Retinal pigment epithelial cell (primary cell): ENCODE measurements at regions not wholly inside any gene's neighbourhood (a gene's known extent, or its start where the extent isn't known, plus 50 kb on each side); places are given as distances from the start of the nearest gene placed in this dataset.

Experiments
- DNase-seq: peaks from one replicate; pipeline ENCODE4 v3.0.0-alpha.2; 2010; ENCODE audit warnings: low read depth
- H3K4me3 ChIP-seq: 2 replicates; pipeline ENCODE4 v1.5.1; 2011; ENCODE audit warnings: mild to moderate bottlenecking, low read length, control low read depth, moderate library complexity
- TF ChIP-seq, protein P1 (sequence below): conservative IDR thresholded peaks from 2 replicates; pipeline ENCODE4 v1.5.1; 2011; ENCODE audit warnings: low read depth, low read length, control low read depth, inconsistent platforms

DNA sequence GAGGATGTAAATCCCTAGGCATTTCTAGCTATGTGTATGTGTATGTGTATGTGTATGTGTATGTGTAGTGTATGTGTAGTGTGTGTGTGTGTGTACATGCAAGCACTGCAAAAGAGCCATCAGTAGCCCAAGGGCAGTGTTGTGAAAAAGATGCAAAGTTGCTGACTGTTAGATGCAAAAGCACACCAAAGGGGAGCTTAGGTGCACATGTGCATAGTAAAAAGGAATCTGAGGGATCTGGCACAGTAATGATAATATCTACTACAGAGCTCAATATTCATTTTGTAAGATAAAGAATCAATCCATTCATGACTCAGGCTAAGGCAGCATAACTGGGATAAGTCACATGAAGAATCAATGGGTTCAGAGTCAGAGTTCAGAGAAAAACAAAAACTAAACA, 80.2 kb downstream of the TMEM47 start:
- DNase-seq: no peak
- TF ChIP-seq, protein P1, sequence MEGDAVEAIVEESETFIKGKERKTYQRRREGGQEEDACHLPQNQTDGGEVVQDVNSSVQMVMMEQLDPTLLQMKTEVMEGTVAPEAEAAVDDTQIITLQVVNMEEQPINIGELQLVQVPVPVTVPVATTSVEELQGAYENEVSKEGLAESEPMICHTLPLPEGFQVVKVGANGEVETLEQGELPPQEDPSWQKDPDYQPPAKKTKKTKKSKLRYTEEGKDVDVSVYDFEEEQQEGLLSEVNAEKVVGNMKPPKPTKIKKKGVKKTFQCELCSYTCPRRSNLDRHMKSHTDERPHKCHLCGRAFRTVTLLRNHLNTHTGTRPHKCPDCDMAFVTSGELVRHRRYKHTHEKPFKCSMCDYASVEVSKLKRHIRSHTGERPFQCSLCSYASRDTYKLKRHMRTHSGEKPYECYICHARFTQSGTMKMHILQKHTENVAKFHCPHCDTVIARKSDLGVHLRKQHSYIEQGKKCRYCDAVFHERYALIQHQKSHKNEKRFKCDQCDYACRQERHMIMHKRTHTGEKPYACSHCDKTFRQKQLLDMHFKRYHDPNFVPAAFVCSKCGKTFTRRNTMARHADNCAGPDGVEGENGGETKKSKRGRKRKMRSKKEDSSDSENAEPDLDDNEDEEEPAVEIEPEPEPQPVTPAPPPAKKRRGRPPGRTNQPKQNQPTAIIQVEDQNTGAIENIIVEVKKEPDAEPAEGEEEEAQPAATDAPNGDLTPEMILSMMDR: no peak

DNA sequence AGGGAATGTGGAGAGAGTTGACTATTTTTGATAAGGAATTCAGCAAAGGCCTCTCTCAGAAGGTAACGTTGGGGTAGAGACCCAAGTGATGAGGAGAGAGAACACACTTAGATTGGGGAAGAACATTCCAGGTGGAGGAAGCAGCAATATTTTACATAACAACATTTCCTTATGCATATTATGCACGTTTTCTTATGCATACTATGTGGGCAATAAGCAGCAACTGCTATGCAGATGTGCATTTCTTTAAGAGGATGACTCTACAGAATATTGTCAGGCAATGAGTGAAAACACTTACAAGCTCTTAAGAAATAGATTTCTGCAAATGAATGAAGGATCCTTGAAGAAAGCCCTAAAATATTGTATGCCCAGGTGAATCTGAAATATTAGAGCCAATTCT, 91.1 kb downstream of the TMEM47 start:
- DNase-seq: no peak
- H3K4me3 ChIP-seq: no peak overlapping the region
- TF ChIP-seq, protein P1: no peak

More for the DNA sequence above, 80.2 kb downstream of the TMEM47 start:
- H3K4me3 ChIP-seq: no peak overlapping the region

DNA sequence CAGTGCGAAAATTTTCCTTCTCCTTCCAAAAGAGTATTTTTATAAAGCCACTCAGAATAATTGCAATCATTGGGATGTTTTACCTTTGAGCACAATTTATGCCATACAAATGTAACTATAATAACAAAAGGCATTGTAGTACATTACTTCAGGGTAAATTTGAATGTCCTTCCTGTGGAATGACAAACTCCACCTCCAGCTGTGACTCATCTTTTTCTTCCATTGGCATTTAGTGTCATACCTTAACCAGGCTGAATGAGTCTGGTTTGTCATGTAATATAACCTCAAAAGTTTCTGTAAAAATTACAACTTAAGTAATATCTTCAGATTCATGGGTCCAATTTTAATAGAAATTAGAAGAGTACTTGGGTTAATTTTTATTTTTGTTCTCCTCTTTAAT, 93.3 kb downstream of the TMEM47 start:
- no peak for DNase-seq
- no peak overlapping the region for H3K4me3 ChIP-seq
- TF ChIP-seq, protein P1: no peak

DNA sequence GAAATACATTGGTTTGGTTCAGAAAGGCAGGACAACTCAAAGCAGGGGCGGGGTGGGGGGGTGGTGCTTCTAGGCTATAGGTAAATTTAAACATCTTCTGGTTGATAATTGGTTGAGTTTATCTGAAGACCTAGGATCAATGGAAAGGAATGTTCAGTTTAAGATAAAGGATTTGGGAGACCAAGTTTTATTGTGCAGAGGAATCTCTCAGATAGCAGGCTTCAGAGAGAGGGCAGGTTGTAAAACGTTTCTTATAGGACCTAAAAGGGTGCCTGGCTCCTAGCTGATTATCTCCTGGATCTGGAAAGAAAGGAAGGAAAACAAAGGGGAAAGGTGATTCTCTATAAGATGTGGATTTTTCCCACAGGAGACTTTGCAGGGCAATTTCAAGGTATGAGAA, 94.0 kb downstream of the TMEM47 start:
- TF ChIP-seq, protein P1: no peak
- no peak for DNase-seq
- no peak overlapping the region for H3K4me3 ChIP-seq

DNA sequence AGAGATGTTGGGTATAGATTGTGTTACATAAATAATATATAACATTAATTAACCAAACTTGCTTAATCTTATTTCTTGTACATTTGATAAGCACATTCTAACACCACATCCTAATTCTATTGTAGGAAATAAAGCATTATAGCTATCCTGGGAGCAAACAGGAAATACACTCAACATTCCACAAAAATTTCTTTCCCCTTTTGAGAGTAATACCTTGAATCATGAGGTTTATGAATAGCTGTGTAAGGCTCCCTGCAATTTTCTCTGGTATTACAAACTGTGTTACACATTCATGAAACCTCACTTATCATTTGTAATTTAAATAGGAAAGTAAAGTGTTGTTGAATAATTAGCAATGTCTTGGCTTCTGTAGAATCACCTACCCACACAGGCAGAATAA, 95.1 kb downstream of the TMEM47 start:
- TF ChIP-seq, protein P1: no peak
- no peak for DNase-seq
- H3K4me3 ChIP-seq: no peak overlapping the region

DNA sequence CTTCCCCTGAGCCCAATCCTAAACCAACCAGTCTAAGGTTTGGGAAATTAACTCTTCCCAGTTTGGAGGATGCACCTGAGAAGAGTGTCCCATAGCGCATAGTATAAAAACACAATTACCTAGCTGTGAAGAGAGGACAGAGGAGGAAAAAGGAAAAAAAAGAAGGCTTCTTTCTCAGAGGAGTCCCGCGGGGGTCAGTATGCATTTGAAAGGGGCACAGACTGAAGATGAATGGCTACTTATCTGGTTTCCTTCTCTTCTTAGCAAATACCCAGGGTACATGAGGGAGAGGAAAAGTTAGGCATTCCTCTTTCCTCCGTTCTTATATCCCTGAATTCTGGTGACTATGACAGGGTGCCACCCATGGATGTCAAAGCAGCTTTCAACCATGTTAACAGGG, 96.9 kb downstream of the TMEM47 start:
- TF ChIP-seq, protein P1: no peak

DNA sequence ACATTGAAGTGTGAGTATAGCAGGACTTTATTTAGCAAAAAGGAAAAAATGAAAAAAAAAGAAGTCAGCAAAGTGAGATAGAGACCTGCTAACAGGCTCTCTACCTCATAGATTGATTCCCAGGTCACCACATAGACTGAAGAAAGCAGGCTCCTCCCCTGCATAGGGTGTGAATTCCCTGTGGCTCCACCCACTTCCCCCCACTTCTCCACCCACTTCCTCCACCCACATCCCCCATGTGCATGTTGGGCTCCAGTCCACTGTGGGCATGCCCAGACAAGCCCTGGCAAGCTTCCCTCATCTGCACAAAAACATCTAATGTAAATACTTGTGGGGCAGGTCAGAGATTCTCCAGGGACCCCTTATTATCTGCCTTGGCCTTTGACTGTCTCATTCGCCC, 97.8 kb downstream of the TMEM47 start:
- H3K4me3 ChIP-seq: no peak overlapping the region
- TF ChIP-seq, protein P1: no peak
- DNase-seq: no peak

More for the DNA sequence above, 96.9 kb downstream of the TMEM47 start:
- DNase-seq: no peak
- no peak overlapping the region for H3K4me3 ChIP-seq
